Neural crest cell (in vitro differentiated cells): ENCODE measurements at regions not wholly inside any gene's neighbourhood (a gene's known extent, or its start where the extent isn't known, plus 50 kb on each side); places are given as distances from the start of the nearest gene placed in this dataset.
"Not testable (repeated sequence)": the region's sequence is repeated elsewhere in the genome, so short reads cannot be mapped to it uniquely, and the experiment has no call there.

Experiments
- DNase-seq: peaks from one replicate; pipeline ENCODE4 v3.0.0; 2021; ENCODE audit warnings: low read depth, mixed read lengths, low spot score
- H3K27ac Mint-ChIP-seq: one replicate; pipeline ENCODE4 v1.8.0; 2021; ENCODE audit warnings: mild to moderate bottlenecking, mixed read lengths; ENCODE audit not compliant: unreplicated experiment
- H3K27me3 Mint-ChIP-seq: 2 replicates; pipeline ENCODE4 v1.8.0; 2021; ENCODE audit warnings: low read depth, mild to moderate bottlenecking, mixed read lengths
- H3K36me3 Mint-ChIP-seq: 2 replicates; pipeline ENCODE4 v1.8.0; 2021; ENCODE audit warnings: low read depth, mild to moderate bottlenecking, mixed read lengths
- H3K4me1 Mint-ChIP-seq: 2 replicates; pipeline ENCODE4 v1.8.0; 2021; ENCODE audit warnings: mixed read lengths
- H3K4me3 Mint-ChIP-seq: one replicate; pipeline ENCODE4 v1.8.0; 2021; ENCODE audit warnings: mild to moderate bottlenecking, mixed read lengths
- H3K9me3 Mint-ChIP-seq: 2 replicates; pipeline ENCODE4 v1.8.0; 2021; ENCODE audit warnings: mixed read lengths
- CTCF ChIP-seq: fragments of 200-600 bp; sonication (generic); conservative IDR thresholded peaks from 2 replicates; pipeline ENCODE4 v1.5.0; 2021; ENCODE audit warnings: antibody characterized with exemption, mild to moderate bottlenecking

DNA sequence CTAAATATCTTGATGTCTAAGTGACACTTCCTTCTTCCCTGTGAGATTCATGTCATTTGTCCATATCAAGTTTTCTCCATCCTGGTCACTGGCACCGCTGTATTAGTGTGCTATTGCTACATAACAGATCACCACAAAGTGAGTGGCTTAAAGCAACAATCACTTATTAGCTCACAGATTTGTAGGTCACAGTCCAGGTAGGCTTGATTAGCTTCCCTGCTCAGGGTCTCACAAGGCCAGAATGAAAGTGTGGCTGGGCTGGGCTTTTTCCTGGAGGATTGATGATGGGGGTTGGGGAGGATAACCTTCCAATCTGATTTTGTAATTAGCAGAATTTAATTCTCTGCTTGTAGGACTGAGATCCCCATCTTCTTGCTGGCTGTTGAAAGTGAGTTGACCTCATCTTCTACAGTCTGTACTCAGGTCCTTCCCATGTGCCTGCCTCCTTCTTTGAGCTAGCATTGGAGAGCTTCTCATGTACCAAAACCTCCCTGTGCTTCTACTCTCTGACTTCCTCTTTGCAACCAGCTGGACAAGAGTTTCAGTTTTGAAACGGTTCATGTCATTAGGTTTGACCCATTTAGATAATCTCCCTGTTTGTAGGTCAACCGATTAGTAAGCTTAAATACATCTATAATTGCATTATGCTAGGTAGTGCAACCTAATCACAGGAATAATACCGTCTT is 152.4 kb upstream of the MAN1A1 start:
- Mint-ChIP-seq H3K36me3 (no peaks in the 10 kb centered on the region), H3K4me3 (no peak overlapping the region), H3K27me3 (no peaks in the 10 kb centered on the region), H3K4me1 (no peaks in the 10 kb centered on the region), H3K9me3 (no peaks in the 10 kb centered on the region), H3K27ac (no peak overlapping the region)
- no peak for DNase-seq
- TF ChIP-seq CTCF: no peak

- Mint-ChIP-seq H3K4me1 (no peaks in the 10 kb centered on the region), H3K27ac (no peak overlapping the region), H3K4me3 (no peak overlapping the region), H3K27me3 (no peaks in the 10 kb centered on the region), H3K36me3 (no peaks in the 10 kb centered on the region), H3K9me3 (no peaks in the 10 kb centered on the region)
- TF ChIP-seq CTCF: no peak
- DNase-seq: no peak
Observed at GRCh38 chr6:119499797-119500196, 150.2 kb upstream of the MAN1A1 start.

DNA sequence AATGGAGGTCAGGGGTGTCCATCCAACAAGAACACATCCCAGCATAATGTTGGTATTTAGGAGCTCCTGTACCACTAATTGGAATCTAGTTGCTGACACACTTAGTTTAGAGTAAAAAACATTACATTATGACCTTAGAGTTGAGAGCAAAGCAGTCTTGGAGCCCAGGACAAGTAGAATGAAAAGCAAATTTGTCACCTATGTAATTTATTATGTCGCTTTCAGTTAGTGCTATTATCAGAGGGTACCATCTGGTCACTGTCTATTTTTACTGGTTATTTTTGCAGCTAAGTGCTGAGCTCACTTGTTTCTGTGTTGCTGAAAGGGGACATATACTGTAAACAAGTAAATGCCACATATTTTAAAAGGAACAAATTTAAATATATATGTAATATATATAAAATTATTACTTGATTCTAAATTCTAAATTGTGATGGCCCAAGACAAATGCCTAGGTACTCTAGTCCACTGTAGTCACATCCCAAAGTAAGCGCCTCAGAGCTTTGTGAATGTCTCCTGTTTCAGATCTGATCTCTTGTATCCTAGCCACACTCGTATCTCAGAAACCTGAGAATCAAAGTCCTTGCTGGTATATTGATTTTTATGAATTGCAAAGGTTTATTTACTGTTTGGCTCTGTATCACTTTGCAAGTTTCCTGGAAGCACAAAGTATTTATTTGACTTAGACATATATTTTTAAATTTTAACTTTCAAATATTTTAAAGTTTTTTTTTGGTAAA is 148.6 kb upstream of the MAN1A1 start:
- Mint-ChIP-seq H3K27me3 (peaks cover 3% of the 10 kb centered on the region), H3K36me3 (no peaks in the 10 kb centered on the region), H3K9me3 (no peaks in the 10 kb centered on the region), H3K4me3 (no peak overlapping the region), H3K27ac (no peak overlapping the region), H3K4me1 (no peaks in the 10 kb centered on the region)
- TF ChIP-seq CTCF: no peak
- no peak for DNase-seq

GRCh38 chr6:119495230-119495683 is 145.7 kb upstream of the MAN1A1 start:
- peak overlapping the region; percentile 38 for H3K27ac Mint-ChIP-seq
- peaks cover 3% of the 10 kb centered on the region for H3K9me3 Mint-ChIP-seq
- TF ChIP-seq CTCF: no peak
- no peaks in the 10 kb centered on the region for H3K4me1 Mint-ChIP-seq
- H3K27me3 Mint-ChIP-seq: peaks cover 9% of the 10 kb centered on the region
- DNase-seq: no peak
- no peak overlapping the region for H3K4me3 Mint-ChIP-seq
- no peaks in the 10 kb centered on the region for H3K36me3 Mint-ChIP-seq

DNA sequence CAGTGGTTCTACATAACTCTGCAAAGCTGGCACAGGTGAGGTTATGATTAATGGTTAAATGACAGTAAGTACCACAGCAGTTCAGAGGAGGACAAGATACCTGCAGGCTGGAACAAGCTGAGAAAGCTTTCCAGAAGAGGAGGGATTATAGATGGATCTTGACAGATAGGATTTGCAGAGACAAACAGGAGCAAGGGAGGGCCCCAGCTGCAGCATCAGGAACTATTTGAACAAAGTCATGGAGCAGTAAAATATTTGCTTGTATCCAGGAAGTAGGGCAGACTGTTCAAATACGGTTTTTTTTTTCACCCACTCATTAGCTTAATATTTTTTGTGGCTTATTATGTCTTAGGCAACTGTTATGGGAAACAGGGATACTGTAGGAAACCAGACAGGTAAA is 144.4 kb upstream of the MAN1A1 start:
- no peaks in the 10 kb centered on the region for H3K36me3 Mint-ChIP-seq
- no peak for DNase-seq
- peaks cover 9% of the 10 kb centered on the region for H3K27me3 Mint-ChIP-seq
- TF ChIP-seq CTCF: no peak
- peaks cover 3% of the 10 kb centered on the region for H3K9me3 Mint-ChIP-seq
- no peak overlapping the region for H3K4me3 Mint-ChIP-seq
- no peaks in the 10 kb centered on the region for H3K4me1 Mint-ChIP-seq
- H3K27ac Mint-ChIP-seq: no peak overlapping the region

GRCh38 chr6:119491112-119491511 is 141.6 kb upstream of the MAN1A1 start:
- not testable (repeated sequence) for H3K36me3 Mint-ChIP-seq, H3K4me3 Mint-ChIP-seq, H3K27me3 Mint-ChIP-seq, H3K4me1 Mint-ChIP-seq, H3K9me3 Mint-ChIP-seq, DNase-seq, H3K27ac Mint-ChIP-seq

- H3K27ac Mint-ChIP-seq, H3K27me3 Mint-ChIP-seq, H3K4me3 Mint-ChIP-seq, H3K9me3 Mint-ChIP-seq, H3K4me1 Mint-ChIP-seq, H3K36me3 Mint-ChIP-seq, DNase-seq: not testable (repeated sequence)
Observed at GRCh38 chr6:119490050-119490449, 140.5 kb upstream of the MAN1A1 start.
